Neural progenitor cell (in vitro differentiated cells): ENCODE measurements at regions not wholly inside any gene's neighbourhood (a gene's known extent, or its start where the extent isn't known, plus 50 kb on each side); places are given as distances from the start of the nearest gene placed in this dataset.
"Not testable (repeated sequence)": the region's sequence is repeated elsewhere in the genome, so short reads cannot be mapped to it uniquely, and the experiment has no call there.

Experiments used
- DNase-seq: peaks from one replicate; pipeline ENCODE4 v3.0.0-alpha.2; 2016; ENCODE audit warnings: low spot score
- H2AFZ ChIP-seq: fragments of 200-600 bp; sonication (generic); replicated peaks from 2 replicates; pipeline ENCODE4 v1.6.1; 2016; ENCODE audit warnings: antibody characterized with exemption
- H3F3A ChIP-seq: fragments of 200-600 bp; sonication (generic); 2 replicates; pipeline ENCODE4 v1.6.1; 2016; ENCODE audit warnings: antibody characterized with exemption, low read depth
- H3K27ac ChIP-seq: fragments of 200-600 bp; sonication (generic); 2 replicates; pipeline ENCODE4 v1.5.1; 2016; ENCODE audit warnings: mild to moderate bottlenecking
- H3K27me3 ChIP-seq: fragments of 200-600 bp; sonication (generic); 2 replicates; pipeline ENCODE4 v1.6.1; 2016; ENCODE audit warnings: mild to moderate bottlenecking, moderate library complexity
- H3K36me3 ChIP-seq: fragments of 200-600 bp; sonication (generic); 2 replicates; pipeline ENCODE4 v1.5.1; 2016
- H3K4me1 ChIP-seq: fragments of 200-600 bp; sonication (generic); 2 replicates; pipeline ENCODE4 v1.6.1; 2016; ENCODE audit warnings: mixed run types
- H3K4me2 ChIP-seq: fragments of 200-600 bp; sonication (generic); 2 replicates; pipeline ENCODE4 v1.6.1; 2016
- H3K4me3 ChIP-seq: fragments of 200-600 bp; sonication (generic); 2 replicates; pipeline ENCODE4 v1.5.1; 2016
- H3K79me2 ChIP-seq: fragments of 200-600 bp; sonication (generic); 2 replicates; pipeline ENCODE4 v1.6.1; 2016; ENCODE audit warnings: low read depth
- H3K9ac ChIP-seq: fragments of 200-600 bp; sonication (generic); 2 replicates; pipeline ENCODE4 v1.6.1; 2016
- H3K9me3 ChIP-seq: fragments of 200-600 bp; sonication (generic); 2 replicates; pipeline ENCODE4 v1.5.1; 2016; ENCODE audit warnings: low read depth
- H4K20me1 ChIP-seq: fragments of 200-600 bp; sonication (generic); 2 replicates; pipeline ENCODE4 v1.6.1; 2016; ENCODE audit warnings: low read depth
- H3K27ac Mint-ChIP-seq: 3 replicates; pipeline ENCODE4 v1.8.0; 2021; ENCODE audit warnings: mixed read lengths
- H3K27me3 Mint-ChIP-seq: 2 replicates; pipeline ENCODE4 v1.8.0; 2022; ENCODE audit warnings: low read depth, mild to moderate bottlenecking, inconsistent platforms, moderate library complexity, mixed read lengths; ENCODE audit not compliant: insufficient read depth
- H3K36me3 Mint-ChIP-seq: 3 replicates; pipeline ENCODE4 v1.8.0; 2021; ENCODE audit warnings: mixed read lengths
- H3K4me1 Mint-ChIP-seq: 3 replicates; pipeline ENCODE4 v1.8.0; 2021; ENCODE audit warnings: mixed read lengths
- H3K4me3 Mint-ChIP-seq: 3 replicates; pipeline ENCODE4 v1.8.0; 2021; ENCODE audit warnings: mild to moderate bottlenecking, moderate library complexity, mixed read lengths
- H3K9me3 Mint-ChIP-seq: 3 replicates; pipeline ENCODE4 v1.8.0; 2020; ENCODE audit warnings: mixed read lengths
- CTCF ChIP-seq: fragments of 200-600 bp; sonication (generic); IDR thresholded peaks from 2 replicates; pipeline ENCODE4 v1.5.1; 2017; ENCODE audit warnings: antibody characterized with exemption, mild to moderate bottlenecking
- EZH2 ChIP-seq: fragments of 200-600 bp; sonication (generic); IDR thresholded peaks from 2 replicates; pipeline ENCODE4 v1.6.1; 2017; ENCODE audit warnings: antibody characterized with exemption, mild to moderate bottlenecking, moderate library complexity
- EZH2phosphoT487 ChIP-seq: fragments of 200-600 bp; sonication (generic); IDR thresholded peaks from 2 replicates; pipeline ENCODE4 v1.6.1; 2017; ENCODE audit warnings: antibody characterized with exemption

- Mint-ChIP-seq H3K36me3 (no peaks in the 10 kb centered on the region), H3K9me3 (peaks cover 59% of the 10 kb centered on the region), H3K27ac (no peak overlapping the region), H3K4me3 (peak overlapping the region; percentile 53), H3K27me3 (peaks cover 2% of the 10 kb centered on the region), H3K4me1 (no peaks in the 10 kb centered on the region)
- no peak overlapping the region for H3K4me3 ChIP-seq
- H3K79me2 ChIP-seq, result no peaks in the 10 kb centered on the region
- peaks cover 21% of the 10 kb centered on the region for H3K9me3 ChIP-seq
- no peaks in the 10 kb centered on the region for H3K36me3 ChIP-seq
- no peaks in the 10 kb centered on the region for H4K20me1 ChIP-seq
- no peak overlapping the region for H3K27ac ChIP-seq
- H3K4me2 ChIP-seq, result no peak overlapping the region
- no peaks in the 10 kb centered on the region for H3K27me3 ChIP-seq
- H3K9ac ChIP-seq, result no peak overlapping the region
- TF ChIP-seq EZH2, result no peak
- no peak for TF ChIP-seq EZH2phosphoT487
- TF ChIP-seq CTCF, result no peak
- H2AFZ ChIP-seq, result no peak overlapping the region
- no peaks in the 10 kb centered on the region for H3K4me1 ChIP-seq
- no peak for DNase-seq
- H3F3A ChIP-seq, result no peaks in the 10 kb centered on the region
These were observed 1496.0 kb downstream of the UQCRFS1 start for GRCh38 chr19:27716922-27717321.

DNA sequence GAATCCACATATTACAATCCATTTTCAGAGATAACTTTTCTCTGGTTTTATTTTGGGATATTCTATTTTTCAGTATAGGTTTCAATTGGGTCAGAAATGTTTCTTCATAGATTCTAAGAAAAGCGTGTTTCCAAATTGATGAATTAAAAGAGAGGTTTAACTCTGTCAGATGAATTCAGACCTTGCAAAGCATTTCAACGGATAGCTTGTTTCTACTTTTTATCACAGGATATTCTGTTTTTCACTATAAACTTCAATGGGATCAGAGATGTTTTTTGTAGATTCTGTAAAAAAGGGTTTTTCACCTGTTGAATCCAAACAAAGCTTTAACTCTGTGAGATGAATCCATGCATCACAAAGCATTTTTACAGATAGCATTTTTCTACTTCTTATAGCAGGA, 1498.1 kb downstream of the UQCRFS1 start:
- Histone ChIP-seq H3K4me3 (no peak overlapping the region), H3K4me2 (no peak overlapping the region), H3K79me2 (no peaks in the 10 kb centered on the region), H3K9ac (no peak overlapping the region), H3K4me1 (no peaks in the 10 kb centered on the region), H4K20me1 (no peaks in the 10 kb centered on the region), H3F3A (no peaks in the 10 kb centered on the region), H3K27me3 (no peaks in the 10 kb centered on the region), H3K27ac (no peak overlapping the region), H3K36me3 (no peaks in the 10 kb centered on the region), H2AFZ (no peak overlapping the region), H3K9me3 (peaks cover 21% of the 10 kb centered on the region)
- TF ChIP-seq CTCF, result no peak
- TF ChIP-seq EZH2phosphoT487, result no peak
- no peak for TF ChIP-seq EZH2
- Mint-ChIP-seq H3K27ac (no peak overlapping the region), H3K9me3 (peaks cover 56% of the 10 kb centered on the region), H3K36me3 (no peaks in the 10 kb centered on the region), H3K27me3 (peaks cover 2% of the 10 kb centered on the region), H3K4me1 (no peaks in the 10 kb centered on the region), H3K4me3 (no peak overlapping the region)
- DNase-seq, result no peak

DNA sequence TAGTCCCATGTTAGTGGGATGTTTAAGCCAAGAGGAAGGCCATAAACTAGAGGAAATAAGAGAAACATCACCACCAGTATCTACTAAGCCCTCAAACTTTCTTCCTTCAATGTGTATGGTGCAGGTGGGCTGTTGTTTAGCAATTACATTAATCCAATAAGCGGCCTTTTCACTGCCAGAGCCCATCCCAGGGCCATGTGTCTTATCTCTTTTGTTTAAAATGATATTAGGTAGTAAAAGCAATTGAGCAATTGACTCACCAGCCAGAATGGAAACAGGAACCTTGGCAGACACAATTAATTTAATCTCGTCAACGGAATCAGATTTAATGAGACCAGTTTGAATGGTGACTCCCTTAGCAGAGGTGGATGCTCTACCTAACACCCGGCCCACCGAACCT, 1503.5 kb downstream of the UQCRFS1 start:
- no peak overlapping the region for H3K27ac Mint-ChIP-seq
- no peaks in the 10 kb centered on the region for H3K27me3 ChIP-seq
- no peaks in the 10 kb centered on the region for H3K27me3 Mint-ChIP-seq
- H3K27ac ChIP-seq, result no peak overlapping the region
- no peaks in the 10 kb centered on the region for H3K79me2 ChIP-seq
- H3F3A ChIP-seq, result no peaks in the 10 kb centered on the region
- no peak overlapping the region for H3K4me3 ChIP-seq
- no peaks in the 10 kb centered on the region for H3K36me3 Mint-ChIP-seq
- H3K4me2 ChIP-seq, result no peak overlapping the region
- H3K4me1 ChIP-seq, result no peaks in the 10 kb centered on the region
- DNase-seq, result no peak
- TF ChIP-seq EZH2, result no peak
- no peak for TF ChIP-seq CTCF
- no peak for TF ChIP-seq EZH2phosphoT487
- peaks cover 23% of the 10 kb centered on the region for H3K9me3 Mint-ChIP-seq
- H3K36me3 ChIP-seq, result no peaks in the 10 kb centered on the region
- H3K9ac ChIP-seq, result no peak overlapping the region
- H3K4me3 Mint-ChIP-seq, result no peak overlapping the region
- no peaks in the 10 kb centered on the region for H3K4me1 Mint-ChIP-seq
- H2AFZ ChIP-seq, result no peak overlapping the region
- H4K20me1 ChIP-seq, result no peaks in the 10 kb centered on the region
- H3K9me3 ChIP-seq, result peaks cover 21% of the 10 kb centered on the region

DNA sequence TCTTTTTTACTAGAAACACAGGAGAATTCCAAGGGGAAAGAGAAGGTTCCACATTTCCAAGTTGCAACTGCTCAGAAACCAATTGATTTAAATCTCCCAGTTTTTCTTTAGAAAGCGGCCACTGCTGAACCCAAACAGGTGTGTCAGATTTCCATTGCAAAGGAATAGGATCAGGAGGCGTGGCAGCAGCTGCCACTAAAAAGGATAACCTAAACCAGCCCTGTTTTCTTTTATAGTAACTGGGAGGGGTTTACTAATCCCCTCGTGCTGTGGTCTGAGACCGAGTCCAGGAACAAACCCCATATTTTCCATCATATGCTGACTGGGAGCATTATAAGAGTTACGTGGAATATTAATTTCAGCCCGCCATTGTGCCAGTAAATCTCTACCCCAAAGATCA, 1504.0 kb downstream of the UQCRFS1 start:
- not testable (repeated sequence) for H3K36me3 ChIP-seq, H3K27ac ChIP-seq, H3K27me3 ChIP-seq, H3K4me1 ChIP-seq, H3K36me3 Mint-ChIP-seq, H3K4me1 Mint-ChIP-seq, H3K27me3 Mint-ChIP-seq, H3F3A ChIP-seq, H3K9ac ChIP-seq, H3K4me2 ChIP-seq, H2AFZ ChIP-seq, H3K27ac Mint-ChIP-seq, H3K4me3 Mint-ChIP-seq, H4K20me1 ChIP-seq, H3K79me2 ChIP-seq, H3K4me3 ChIP-seq, DNase-seq
- peaks cover 23% of the 10 kb centered on the region for H3K9me3 Mint-ChIP-seq
- peaks cover 24% of the 10 kb centered on the region for H3K9me3 ChIP-seq

DNA sequence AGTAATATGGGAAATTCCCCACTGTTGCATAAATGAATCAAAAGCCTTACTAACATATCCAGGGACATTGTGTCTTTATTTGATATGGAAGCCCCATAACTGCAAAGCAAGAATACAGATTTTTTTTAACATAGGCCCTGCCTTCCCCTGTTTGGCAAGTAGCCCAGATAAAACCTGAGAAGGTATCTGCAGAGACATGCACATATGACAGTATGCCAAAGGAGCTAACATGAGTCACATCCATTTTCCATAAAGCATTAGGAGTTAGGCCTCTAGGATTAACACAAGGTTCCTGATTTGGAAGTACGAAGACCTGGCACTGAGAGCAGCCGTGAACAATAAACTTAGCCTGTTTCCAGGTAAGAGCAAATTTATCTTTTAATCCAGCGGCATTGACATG, 1505.9 kb downstream of the UQCRFS1 start:
- H3K36me3 Mint-ChIP-seq, H3K27ac Mint-ChIP-seq: not testable (repeated sequence)
- peaks cover 26% of the 10 kb centered on the region for H3K9me3 ChIP-seq

More for the DNA sequence above, 1505.9 kb downstream of the UQCRFS1 start:
- H3K4me1 Mint-ChIP-seq, H3K36me3 ChIP-seq, H3K27ac ChIP-seq, H3K79me2 ChIP-seq, H3K4me1 ChIP-seq, H3K9ac ChIP-seq, H3K27me3 Mint-ChIP-seq, H3K27me3 ChIP-seq, H3K4me3 ChIP-seq, DNase-seq, H2AFZ ChIP-seq, H3K4me2 ChIP-seq, H4K20me1 ChIP-seq, H3F3A ChIP-seq, H3K4me3 Mint-ChIP-seq: not testable (repeated sequence)
- peaks cover 25% of the 10 kb centered on the region for H3K9me3 Mint-ChIP-seq
